ENCODE measurements at regions not wholly inside any gene's neighbourhood (a gene's known extent, or its start where the extent isn't known, plus 50 kb on each side); places are given as distances from the start of the nearest gene placed in this dataset.

- no peak for TF ChIP-seq ATF2 (IDR thresholded peaks at IDR 0.05; ENCODE audit: low read length)
- no peak for TF ChIP-seq RFX5 (IDR thresholded peaks at IDR 0.05; ENCODE audit: borderline replicate concordance, low read depth, low read length)
- TF ChIP-seq EP300 (IDR thresholded peaks at IDR 0.05; ENCODE audit: borderline replicate concordance in 1 of 2, low read depth in 2 of 2, low read length in 2 of 2): no peak
- TF ChIP-seq RXRA (IDR thresholded peaks at IDR 0.05; ENCODE audit: insufficient read depth, low read depth, low read length): no peak
- peak in 2 of 3 experiments; percentile 18 to 38; a peak in 2 of 4 replicates for TF ChIP-seq CTCF (IDR thresholded peaks at IDR 0.05; ENCODE audit: control extremely low read depth in 1 of 3, insufficient read depth in 1 of 3, low read depth in 1 of 3, low read length in 3 of 3)
- no peak for TF ChIP-seq CHD2 (IDR thresholded peaks at IDR 0.05; ENCODE audit: low read length)
- no peak for TF ChIP-seq POLR2A (IDR thresholded peaks at IDR 0.05; ENCODE audit: control extremely low read depth in 1 of 2, low read depth in 2 of 2, low read length in 2 of 2)
- no peak for TF ChIP-seq KDM1A (IDR thresholded peaks at IDR 0.05; ENCODE audit: borderline replicate concordance, low read length)
- TF ChIP-seq JUND (IDR thresholded peaks at IDR 0.05; ENCODE audit: low read length): no peak
- no peak for TF ChIP-seq GABPA (IDR thresholded peaks at IDR 0.05; ENCODE audit: borderline replicate concordance, insufficient read depth, low read length)
- no peak for TF ChIP-seq SIN3A (conservative IDR thresholded peaks at IDR 0.05 in 1 of 2, IDR thresholded peaks at IDR 0.05 in 1 of 2; ENCODE audit: low read depth in 1 of 2, low read length in 2 of 2)
Observed at GRCh38 chr9:89911721-89912604, 307.2 kb downstream of the GADD45G start.

All from H1 (cell line).